ENCODE measurements at regions not wholly inside any gene's neighbourhood (a gene's known extent, or its start where the extent isn't known, plus 50 kb on each side); places are given as distances from the start of the nearest gene placed in this dataset.

DNA sequence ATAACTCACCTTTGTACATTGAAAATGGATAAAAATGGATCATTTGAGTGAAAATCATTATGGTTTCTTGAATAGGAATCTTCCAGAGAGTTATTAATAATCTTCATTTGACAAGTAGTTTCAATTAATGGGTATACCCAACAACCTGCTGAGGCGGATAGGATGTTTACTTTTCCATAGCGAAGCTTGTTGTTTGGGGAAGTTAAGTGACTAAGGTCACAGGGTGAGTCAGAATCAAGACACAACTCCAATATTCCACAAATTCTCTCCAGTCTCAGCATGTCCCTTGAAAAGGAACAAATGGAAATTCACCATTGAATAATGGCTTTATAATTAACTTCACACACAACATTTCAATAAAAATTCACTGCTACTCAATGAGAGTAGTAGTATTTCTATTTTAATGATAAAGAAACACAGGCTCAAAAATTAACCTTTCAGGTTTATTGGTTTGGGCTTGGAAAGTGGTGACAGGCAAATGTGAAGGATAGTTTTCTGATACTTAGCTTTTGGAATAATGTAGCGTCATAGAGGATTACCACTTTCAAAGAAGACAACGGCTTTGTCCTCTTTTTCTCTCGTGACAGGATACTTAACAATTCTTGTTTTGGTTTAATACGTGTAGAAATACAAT, 211.3 kb downstream of the GPD2 start:
- DNase-seq: no peak

DNA sequence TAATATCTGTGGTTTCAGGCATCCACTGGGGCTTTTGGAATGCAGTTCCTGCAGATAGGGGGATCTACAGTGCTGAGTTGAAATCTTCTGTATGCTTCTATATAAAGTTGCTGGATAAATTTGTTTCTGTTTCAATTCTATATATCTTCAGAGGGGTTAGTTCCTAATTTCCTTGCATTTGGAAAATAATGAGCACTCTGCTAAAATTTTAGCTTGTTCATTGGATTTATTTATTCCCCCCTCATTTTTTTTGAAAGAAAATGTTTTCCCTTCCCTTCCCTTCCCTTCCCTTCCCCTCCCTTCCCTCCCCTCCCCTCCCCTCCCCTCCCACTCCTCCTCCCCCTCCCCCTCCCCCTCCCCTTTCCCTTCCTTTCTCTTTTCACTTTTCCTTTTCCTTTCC, 212.3 kb downstream of the GPD2 start:
- DNase-seq: no peak

DNA sequence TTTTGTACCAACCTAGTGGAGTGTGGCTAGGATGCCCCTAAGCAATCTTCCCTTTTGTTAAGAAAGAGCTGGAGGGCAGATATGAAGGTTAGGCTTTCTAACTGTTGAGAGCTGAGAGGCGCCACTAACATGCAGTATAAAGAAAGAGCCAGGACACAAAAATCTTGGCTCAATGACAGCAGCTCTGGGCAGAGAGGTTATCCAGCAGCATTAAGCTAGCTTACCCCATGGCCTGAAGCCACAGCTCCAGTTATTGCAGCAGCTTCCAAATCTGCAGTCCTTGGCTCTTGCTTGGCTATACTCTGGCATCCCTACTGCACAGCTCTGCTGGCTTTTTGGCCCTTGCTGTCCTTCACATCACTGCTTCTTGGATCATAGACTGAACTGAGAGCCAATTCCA, 213.4 kb downstream of the GPD2 start:
- no peak for DNase-seq

DNA sequence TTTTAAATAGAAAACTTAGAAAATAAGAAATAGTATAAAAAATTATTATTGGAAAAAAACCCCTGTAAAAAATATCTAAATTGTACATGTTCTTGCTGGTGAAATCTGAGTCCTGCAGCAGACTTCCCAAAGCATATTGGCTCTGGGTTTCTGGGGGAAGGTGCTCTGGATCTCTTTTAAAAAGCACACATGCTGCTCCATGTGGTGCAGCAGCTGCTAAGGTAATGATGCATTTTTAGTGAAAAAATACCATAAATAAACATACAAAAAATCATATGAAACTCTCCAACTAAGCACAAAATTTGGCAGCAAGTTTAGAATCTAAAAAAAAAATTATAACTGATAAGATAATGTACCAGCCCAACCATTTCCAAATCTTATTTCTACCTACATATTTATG, 216.5 kb downstream of the GPD2 start:
- DNase-seq: no peak

DNA sequence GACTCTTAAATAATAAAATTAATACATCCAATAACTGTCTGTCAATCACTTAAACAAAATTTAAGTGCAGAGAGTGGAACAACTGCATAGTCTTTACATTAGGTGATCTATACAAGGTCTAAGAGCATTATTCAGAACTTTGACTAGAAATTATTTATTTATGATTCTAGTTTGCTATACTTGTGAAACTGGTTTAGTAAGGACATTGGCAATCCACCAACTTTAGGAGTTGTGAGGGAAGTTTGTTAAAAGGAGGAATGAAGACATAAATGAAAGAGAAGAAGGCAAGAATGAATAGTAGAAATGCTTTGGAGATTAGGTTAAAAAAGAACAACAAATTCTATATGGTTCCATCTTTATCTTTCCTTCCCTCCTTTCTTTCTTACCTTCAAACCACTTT, 217.5 kb downstream of the GPD2 start:
- DNase-seq: no peak

DNA sequence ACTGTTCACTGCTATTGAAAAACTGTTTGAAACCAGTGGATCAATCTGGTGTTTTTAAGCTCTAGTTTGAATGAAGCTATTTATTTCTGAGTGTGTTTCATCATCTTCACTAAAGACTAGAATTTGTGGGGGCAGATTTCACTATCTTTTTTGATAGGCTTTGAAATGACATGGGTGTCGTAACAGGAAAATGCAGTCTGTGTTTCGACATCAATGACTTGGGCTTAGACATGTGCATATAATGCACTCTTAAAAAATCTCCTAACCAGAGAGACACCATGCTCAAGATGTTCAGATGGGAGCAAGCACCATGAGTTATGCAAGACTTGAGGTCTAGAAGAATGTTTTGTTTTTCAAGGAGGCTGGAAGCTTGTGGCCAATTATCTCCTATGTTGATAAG, 221.6 kb downstream of the GPD2 start:
- DNase-seq: no peak

DNA sequence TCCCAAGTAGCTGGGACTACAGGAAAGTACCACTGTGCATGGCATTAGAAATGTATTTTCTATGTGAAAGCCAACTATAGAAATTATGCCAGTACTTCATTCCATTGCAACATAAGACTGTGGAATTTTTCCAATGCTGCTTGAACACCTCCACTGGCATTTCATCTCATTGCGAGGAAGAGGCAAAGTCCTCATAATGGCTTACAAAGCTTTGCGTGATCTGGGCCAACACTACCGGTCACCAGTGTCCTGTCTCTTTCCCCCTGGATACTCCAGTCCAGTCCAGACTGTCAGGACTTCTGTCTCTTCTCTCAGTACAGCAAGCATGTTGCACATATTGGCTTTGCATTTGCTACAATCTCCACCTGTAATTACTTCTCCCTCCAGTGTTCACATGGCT, 223.5 kb downstream of the GPD2 start:
- DNase-seq: no peak

DNA sequence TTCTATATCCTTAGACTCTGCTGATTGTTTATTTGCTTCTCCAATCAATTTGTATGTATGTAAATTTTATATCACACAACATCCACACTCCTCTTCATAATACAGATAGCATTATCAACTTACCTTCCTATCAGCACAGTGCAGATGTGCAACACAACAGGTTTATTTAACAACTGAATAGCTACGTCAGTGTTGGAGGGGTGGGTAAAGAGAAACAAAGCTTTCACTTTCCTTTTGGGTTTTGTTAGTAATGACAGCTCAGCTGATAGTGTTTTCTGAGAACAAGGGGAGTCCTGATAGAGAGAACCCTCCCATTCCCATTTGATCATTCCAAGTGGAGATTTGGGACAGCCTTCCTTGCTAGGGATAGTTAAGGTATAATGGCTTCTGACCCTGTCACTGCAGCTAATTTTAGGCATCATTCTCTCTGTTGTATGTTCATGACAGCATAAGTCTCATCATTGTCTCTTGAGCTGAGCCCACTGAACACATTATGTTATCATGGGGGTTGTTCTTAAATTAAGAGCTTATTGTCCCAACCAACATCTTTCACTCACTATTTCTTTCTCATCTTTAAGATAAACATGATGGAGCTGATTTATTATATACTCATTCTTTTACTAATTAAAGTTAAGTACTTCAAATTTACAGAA, 227.7 kb downstream of the GPD2 start:
- DNase-seq: no peak

DNA sequence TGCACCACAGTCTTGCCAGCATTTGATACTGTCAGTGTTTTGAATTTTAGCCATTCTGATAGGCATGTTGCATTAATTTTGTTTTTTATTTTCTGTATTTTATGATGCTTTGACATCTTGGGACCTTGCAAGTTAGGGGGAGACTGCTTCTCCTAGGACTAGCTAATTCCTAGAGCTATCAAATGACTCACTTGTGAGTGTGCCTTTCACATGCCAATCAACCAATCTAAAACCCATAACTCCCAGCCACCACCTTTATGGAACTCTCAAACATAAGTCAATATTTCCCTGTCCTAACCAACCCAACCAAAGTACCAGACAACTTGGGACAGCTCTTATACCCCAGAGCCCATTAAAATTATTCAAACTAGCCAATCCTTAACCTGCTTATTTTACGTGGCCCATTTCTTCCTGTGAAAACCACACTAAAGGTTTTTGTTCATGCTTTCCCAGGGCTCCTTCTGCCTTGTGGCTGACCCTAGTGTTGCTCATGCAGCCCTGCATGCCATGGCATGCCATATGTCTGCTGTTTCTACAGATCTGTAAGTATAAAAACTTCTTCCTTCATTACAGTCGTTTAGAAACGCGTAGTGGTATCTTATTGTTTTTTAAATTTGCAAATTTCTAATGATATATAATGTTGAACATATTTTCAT, 230.1 kb downstream of the GPD2 start:
- DNase-seq: no peak

DNA sequence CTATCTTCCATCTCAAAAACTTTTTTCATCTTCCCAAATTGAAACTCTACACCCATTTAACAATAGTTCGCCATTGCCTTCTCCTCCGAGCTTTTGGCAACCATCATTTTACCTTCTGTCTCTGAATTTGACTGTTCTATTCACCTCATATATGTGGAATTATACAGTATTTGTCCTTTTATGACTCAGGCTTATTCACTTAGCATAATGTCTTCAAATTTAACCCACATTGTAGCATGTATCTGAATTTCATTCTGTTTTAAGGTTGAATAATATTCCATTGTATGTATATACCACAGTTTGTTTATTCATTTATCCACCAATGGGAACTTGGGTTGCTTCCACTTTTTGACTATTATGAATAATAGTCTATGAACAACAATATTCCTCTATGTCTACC, 233.9 kb downstream of the GPD2 start:
- DNase-seq: no peak

DNA sequence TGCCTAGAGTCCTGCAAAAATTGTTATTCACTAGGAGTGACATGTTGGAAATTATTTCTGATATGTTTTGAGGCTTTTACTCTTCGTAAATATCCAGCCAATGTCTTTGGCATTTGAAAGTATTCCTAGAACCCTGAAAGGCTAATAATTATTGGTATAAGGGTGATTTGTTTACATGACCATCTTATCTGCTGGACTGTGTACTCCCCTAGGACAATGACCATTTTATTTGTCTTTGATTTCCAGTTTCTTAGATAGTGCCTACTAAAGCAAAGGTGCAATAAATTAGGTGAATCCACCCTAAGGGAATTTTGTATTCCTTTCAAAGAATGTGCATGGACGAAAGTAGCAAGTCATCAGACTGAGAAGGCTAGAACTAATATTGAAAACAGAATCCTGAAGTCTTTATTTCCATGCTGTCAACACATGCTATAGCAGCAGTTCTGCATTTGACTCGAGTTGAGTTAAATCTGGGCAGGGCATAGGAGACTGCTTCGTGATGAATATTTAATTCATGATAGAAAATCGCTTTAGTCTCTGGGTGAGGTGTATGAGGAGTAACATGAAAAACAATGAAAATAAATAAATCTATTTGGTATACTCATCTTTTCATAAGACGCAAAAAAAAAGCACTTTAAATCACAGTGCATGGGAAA, 235.7 kb downstream of the GPD2 start:
- DNase-seq: no peak

DNA sequence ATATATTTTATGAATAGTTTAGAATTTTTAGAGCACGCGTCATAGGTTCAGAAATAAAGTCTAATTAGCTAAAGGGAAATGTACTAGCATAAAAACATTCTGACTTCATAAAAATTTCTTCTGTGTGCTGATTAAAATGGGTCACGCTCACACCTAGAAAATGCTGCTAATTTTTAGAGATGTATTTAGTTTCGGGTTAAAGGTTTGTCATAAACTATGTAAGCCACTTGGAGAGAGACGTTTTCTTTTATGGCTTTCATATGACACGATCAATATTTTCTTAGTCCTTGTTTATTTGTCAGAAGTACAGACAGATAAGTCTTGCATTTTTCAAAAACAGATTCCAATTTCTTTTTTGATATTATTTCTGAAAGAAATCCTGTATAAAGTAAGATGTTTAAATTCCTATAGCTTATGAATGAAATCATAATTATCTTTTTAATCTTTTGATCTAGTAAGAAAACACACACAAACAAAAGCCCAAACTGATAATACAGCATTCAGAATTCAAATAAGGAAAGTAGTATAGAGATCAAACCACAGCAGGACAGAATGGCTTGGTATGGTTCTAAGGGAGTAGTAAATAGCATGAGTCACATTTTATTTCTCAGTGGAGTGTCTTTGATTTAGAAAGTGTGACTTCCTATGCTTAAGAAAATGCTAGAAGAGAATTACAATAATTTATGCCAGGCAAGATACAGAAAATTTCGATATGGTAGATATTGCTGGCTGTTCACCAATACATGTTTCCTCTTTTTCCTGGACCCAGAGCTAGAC, 236.6 kb downstream of the GPD2 start:
- no peak for DNase-seq

DNA sequence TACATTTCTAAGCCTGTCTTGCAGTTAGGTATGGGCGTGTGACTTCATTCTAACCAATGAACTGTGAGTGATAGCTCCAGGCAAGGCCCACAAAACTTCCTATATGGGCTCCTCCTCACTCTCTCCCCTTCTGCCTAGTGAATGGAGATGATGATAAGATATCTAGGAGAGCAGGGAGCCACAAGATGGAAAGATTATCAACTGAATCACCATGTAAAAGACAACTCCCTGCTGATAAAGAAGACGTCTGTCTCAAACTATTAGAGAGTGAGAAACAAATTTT, 237.1 kb downstream of the GPD2 start:
- DNase-seq: no peak

DNA sequence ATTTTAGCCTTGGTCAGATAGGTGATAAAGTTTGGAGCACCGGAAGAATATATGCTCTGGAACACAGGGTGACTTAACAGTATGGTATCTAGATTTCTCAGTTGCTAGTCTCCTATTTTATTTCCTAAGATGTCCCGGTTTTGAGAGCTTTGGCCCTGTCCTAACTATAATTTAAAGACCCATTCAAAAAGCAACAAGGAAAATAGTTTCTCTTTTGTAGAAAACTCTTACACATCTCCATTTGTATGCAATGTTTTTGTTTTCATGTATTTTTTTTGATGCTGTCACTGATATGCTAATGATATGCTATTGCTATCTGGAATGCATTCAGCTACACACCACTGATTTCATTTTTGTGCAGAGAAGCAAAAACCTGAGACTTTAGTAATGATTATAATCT, 237.8 kb downstream of the GPD2 start:
- no peak for DNase-seq

DNA sequence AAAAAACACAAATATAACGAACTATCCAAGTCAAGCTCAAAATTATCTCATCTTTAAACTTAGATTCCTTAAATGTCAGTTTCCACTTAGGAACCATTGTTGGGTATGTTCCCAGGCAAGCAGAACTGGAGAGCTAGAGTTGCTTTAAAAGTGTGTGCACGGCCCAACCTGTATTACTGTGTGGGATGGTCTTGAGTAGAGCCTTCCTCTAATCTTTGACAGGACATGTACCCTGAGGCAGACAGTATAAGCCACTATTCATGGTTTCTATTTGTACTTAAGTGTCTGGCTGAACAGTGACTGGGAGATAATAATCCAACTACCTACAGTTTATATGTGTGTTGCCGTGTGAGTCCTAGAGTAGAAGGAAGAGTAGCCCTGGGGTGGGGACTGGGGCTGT, 239.7 kb downstream of the GPD2 start:
- DNase-seq: no peak

DNA sequence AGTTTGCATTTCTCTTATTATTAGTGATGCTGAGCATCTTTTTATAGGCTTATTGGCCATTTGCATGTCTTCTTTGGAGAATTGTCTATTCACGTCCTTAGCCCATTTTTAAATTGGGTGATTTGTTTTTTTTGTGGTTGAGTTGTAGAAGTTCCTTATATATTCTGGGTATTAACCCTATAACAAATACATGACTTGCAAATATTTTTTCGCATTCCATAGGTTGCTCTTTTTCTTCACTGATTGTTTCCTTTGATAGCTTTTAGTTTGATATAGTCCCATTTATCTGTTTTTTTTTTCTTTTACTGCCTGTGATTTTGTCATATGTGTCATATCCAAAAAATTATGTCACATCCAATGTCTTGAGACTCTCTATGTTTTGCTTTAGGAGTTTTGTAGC, 243.6 kb downstream of the GPD2 start:
- no peak for DNase-seq

DNA sequence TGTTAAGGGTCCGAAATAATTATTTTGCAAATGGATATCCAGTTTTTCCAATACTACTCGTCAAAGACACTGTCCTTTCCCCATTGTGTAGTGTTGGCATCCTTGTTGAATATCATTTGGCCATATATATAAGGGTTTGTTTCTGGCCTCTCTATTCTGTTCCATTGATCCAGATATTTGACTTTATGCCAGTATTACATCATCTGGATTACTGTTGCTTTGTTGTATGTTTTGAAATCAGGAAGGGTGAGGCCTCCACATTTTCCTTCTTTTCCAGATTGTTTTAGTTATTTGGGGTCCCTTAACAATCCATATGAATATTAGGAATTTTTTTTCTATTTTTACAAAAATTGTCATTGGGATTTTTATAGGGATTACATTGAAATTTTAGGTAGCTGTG, 244.1 kb downstream of the GPD2 start:
- no peak for DNase-seq

DNA sequence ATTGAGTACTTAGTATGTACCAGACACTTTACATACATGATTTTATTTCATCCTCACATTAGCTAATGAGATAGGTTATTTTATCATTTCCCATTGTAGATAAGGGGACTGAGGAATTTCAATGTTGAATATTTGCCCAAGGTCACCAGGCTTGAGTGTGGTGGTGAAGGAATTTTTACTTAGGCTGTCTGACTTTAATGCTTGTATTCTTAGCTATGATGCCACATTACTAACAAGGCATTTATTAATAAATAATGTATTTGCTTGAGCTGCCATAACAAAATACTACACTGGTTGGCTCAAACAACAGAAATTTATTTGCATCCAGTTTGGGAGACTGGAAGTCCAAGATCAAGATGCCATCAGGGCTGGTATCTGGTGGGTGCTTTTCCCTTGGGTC, 250.9 kb downstream of the GPD2 start:
- no peak for DNase-seq

DNA sequence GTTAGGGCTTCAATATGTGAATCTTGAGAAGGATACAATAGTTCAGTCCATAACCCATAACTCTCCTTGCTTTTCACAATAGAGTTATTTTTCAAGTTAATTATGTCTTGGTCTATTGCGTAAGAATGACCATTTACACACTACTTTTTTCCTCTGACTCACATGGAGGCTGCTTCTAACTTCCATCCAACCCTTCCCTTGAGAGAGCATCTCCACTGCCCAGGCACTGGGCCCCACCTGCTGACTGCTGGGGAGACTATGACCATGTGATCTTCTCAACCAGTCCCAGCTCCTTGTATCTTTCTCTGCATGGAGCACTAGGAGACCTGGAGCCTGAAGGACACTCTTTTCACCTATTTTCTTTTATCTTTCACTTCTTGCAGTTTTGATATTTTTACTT, 251.5 kb downstream of the GPD2 start:
- no peak for DNase-seq

DNA sequence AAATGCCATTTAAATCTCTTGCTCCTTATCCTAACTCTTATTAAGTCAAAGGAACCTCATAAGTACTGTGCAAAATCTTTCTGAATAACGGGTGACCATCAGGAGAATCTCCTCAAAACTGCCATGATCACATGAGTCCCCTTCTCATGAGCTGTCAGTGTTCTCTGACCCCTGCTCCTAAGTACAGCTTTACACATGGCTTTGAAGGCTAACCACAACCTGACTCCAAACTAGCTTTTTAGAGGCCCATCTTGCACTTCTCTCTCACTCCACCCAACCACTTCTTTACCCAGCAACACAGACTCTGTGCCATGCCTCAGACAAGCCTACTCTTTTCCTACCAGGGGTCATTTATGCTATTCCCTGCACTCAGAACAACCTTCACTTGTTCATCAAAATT, 253.8 kb downstream of the GPD2 start:
- no peak for DNase-seq

DNA sequence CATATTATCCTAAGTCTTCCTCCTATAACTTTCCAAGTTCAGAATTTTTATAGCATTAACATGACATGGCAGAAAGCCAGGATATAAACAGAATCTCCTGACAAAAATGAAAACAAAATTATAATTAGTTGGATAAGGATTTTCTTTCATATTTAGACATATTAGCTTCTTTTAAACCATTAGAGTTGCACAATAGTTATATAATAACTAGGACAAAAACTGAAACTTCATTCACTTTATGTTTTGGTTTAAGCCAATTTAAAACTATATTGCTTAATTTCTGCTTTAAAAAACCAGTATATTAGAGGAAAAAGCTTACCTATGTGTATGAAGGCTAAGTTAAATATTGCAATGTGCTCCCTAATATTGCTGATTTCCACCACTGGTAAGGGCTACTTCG, 254.8 kb downstream of the GPD2 start:
- no peak for DNase-seq

DNA sequence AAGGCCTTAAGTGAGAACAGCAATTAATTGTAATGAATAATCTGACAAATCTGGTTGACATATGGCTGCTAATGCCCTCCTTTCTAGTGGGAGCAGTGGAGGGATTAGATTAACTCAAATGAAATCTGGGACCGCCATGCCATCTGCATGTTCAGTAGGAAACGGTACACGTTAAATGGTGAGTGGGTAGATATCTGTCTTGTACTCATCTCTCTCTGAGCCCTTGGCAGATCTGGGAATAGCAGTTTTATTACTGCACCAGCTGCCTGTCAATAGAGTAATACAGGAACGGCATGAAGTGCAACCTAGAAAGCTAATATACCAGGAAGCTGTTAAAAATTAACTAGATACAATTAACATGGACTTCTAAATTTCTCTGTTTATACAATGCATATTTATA, 258.8 kb downstream of the GPD2 start:
- DNase-seq: no peak

DNA sequence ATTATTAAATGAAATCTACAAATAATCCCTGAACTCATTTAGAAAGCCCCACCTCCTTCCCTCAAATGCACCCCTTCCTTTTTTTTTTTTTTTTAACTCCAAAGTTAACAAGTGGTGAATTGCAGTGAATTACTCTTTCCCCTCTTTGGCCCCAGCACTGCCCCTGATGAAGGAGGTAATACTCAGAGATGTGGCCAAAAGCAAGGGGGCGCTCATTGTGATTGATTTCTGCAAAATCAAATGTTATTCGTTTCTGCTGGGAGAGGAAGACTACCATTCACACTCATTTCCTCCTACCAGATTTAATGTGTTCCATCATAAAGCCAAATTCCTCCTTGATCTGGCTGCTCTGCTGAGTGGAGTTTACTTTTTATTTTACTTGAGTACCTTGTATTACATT, 259.4 kb downstream of the GPD2 start:
- no peak for DNase-seq

DNA sequence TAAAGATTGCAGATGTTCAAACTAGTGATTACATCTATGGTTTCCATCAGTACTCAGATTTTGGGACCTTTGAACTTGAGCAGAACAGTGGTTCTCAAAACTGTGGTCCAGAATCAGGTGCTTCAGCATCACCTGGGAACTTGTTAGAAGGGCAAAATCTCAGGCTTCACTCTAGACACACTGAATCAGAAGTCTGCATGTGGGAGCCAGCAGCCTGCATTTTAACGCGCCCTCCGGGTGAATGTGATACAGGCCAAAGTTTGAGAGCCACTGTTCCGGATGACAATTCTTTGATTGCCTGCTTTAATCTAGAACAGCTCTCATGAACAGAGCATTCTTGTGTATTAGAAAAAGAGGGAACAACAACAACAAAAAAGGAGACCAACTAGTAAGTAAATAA, 261.7 kb downstream of the GPD2 start:
- DNase-seq: no peak
